OCI-LY1 (cell line): ENCODE measurements at regions not wholly inside any gene's neighbourhood (a gene's known extent, or its start where the extent isn't known, plus 50 kb on each side); places are given as distances from the start of the nearest gene placed in this dataset.

Experiments
- H2AFZ ChIP-seq: fragments of 200-600 bp; sonication (generic), shearing (Covaris generic); 2 replicates; pipeline ENCODE4 v1.6.0; 2014; ENCODE audit warnings: antibody characterized with exemption, mild to moderate bottlenecking, low read length
- H3F3A ChIP-seq: fragments of 200-600 bp; sonication (generic), shearing (Covaris generic); 2 replicates; pipeline ENCODE4 v1.6.0; 2014; ENCODE audit warnings: mild to moderate bottlenecking, antibody characterized with exemption, low read length, moderate library complexity; ENCODE audit not compliant: insufficient read depth
- H3K27ac ChIP-seq: fragments of 200-600 bp; sonication (generic); 2 replicates; pipeline ENCODE4 v1.5.1; 2014; ENCODE audit warnings: low read length, mixed run types, mild to moderate bottlenecking, low read depth; ENCODE audit not compliant: poor library complexity, severe bottlenecking
- H3K27me3 ChIP-seq: fragments of 200-600 bp; sonication (generic); 2 replicates; pipeline ENCODE4 v1.6.0; 2014; ENCODE audit warnings: antibody characterized with exemption, mild to moderate bottlenecking, low read length, moderate library complexity; ENCODE audit not compliant: insufficient read depth
- H3K36me3 ChIP-seq: fragments of 200-600 bp; sonication (generic); 2 replicates; pipeline ENCODE4 v1.6.1; 2014; ENCODE audit warnings: mild to moderate bottlenecking, antibody characterized with exemption, low read length, moderate library complexity, mixed read lengths; ENCODE audit not compliant: insufficient read depth
- H3K4me1 ChIP-seq: fragments of 200-600 bp; sonication (generic); 2 replicates; pipeline ENCODE4 v1.5.1; 2014; ENCODE audit warnings: mild to moderate bottlenecking, low read length, moderate library complexity; ENCODE audit not compliant: insufficient read depth, severe bottlenecking
- H3K4me2 ChIP-seq: fragments of 200-600 bp; sonication (generic), shearing (Covaris generic); 2 replicates; pipeline ENCODE4 v1.6.1; 2014; ENCODE audit warnings: low read length
- H3K4me3 ChIP-seq: fragments of 200-600 bp; sonication (generic); 2 replicates; pipeline ENCODE4 v1.5.1; 2014; ENCODE audit warnings: low read length, low read depth, mild to moderate bottlenecking, mixed read lengths; ENCODE audit not compliant: poor library complexity, severe bottlenecking
- H3K79me2 ChIP-seq: fragments of 200-600 bp; shearing (Covaris generic); 2 replicates; pipeline ENCODE4 v1.6.1; 2016; ENCODE audit warnings: mixed run types, low read length, mixed read lengths; ENCODE audit not compliant: insufficient read depth
- H3K9ac ChIP-seq: fragments of 200-600 bp; sonication (generic), shearing (Covaris generic); 2 replicates; pipeline ENCODE4 v1.6.1; 2014; ENCODE audit warnings: mild to moderate bottlenecking, low read length, mixed read lengths
- H3K9me2 ChIP-seq: fragments of 200-600 bp; sonication (generic), shearing (Covaris generic); 2 replicates; pipeline ENCODE4 v1.6.1; 2014; ENCODE audit warnings: low read depth, mild to moderate bottlenecking, low read length, mixed read lengths
- H3K9me3 ChIP-seq: fragments of 200-600 bp; shearing (Covaris generic); 2 replicates; pipeline ENCODE4 v1.6.1; 2014; ENCODE audit warnings: low read length, mixed read lengths
- H4K20me1 ChIP-seq: fragments of 200-600 bp; sonication (generic), shearing (Covaris generic); 2 replicates; pipeline ENCODE4 v1.6.0; 2016; ENCODE audit warnings: mild to moderate bottlenecking, low read length; ENCODE audit not compliant: insufficient read depth
- CTCF ChIP-seq: fragments of 200-600 bp; sonication (generic), shearing (Covaris generic); IDR thresholded peaks from 2 replicates; pipeline ENCODE4 v1.5.1; 2017; ENCODE audit warnings: mild to moderate bottlenecking, antibody characterized with exemption, low read length, moderate library complexity, mixed read lengths
- EZH2 ChIP-seq: fragments of 200-600 bp; sonication (generic), shearing (Covaris generic); IDR thresholded peaks from 2 replicates; pipeline ENCODE4 v1.8.0; 2017; ENCODE audit warnings: borderline replicate concordance, mixed run types, mild to moderate bottlenecking, antibody characterized with exemption, low read length, moderate library complexity, mixed read lengths

GRCh38 chr10:57715233-57715632 is 552.5 kb downstream of the IPMK start:
- H3K9ac ChIP-seq: no peak overlapping the region

GRCh38 chr10:57707300-57707658 is 560.4 kb downstream of the IPMK start:
- Histone ChIP-seq H3F3A (no peaks in the 10 kb centered on the region), H3K27ac (no peak overlapping the region), H3K4me3 (no peak overlapping the region), H3K9ac (no peak overlapping the region), H3K36me3 (no peaks in the 10 kb centered on the region), H3K79me2 (no peaks in the 10 kb centered on the region), H2AFZ (no peak overlapping the region), H3K27me3 (no peaks in the 10 kb centered on the region), H3K4me2 (no peak overlapping the region), H4K20me1 (no peaks in the 10 kb centered on the region), H3K4me1 (no peaks in the 10 kb centered on the region), H3K9me3 (no peaks in the 10 kb centered on the region), H3K9me2 (no peaks in the 10 kb centered on the region)
- TF ChIP-seq CTCF (no peak), EZH2 (no peak)

More at GRCh38 chr10:57715233-57715632, 552.5 kb downstream of the IPMK start:
- H3K36me3 ChIP-seq: no peaks in the 10 kb centered on the region
- no peaks in the 10 kb centered on the region for H3F3A ChIP-seq
- no peaks in the 10 kb centered on the region for H4K20me1 ChIP-seq
- no peaks in the 10 kb centered on the region for H3K9me3 ChIP-seq
- TF ChIP-seq EZH2: no peak
- no peak for TF ChIP-seq CTCF
- no peaks in the 10 kb centered on the region for H3K27me3 ChIP-seq
- H3K4me3 ChIP-seq: no peak overlapping the region
- H3K27ac ChIP-seq: no peak overlapping the region
- H3K4me2 ChIP-seq: no peak overlapping the region
- H3K9me2 ChIP-seq: no peaks in the 10 kb centered on the region; the same call in 1 of the 2 replicates
- H3K4me1 ChIP-seq: no peaks in the 10 kb centered on the region
- no peak overlapping the region for H2AFZ ChIP-seq
- no peaks in the 10 kb centered on the region for H3K79me2 ChIP-seq

GRCh38 chr10:57706576-57707299 is 561.0 kb downstream of the IPMK start:
- Histone ChIP-seq H3K9me2 (no peaks in the 10 kb centered on the region), H3K4me3 (no peak overlapping the region), H2AFZ (no peak overlapping the region), H3K27ac (no peak overlapping the region), H3K36me3 (no peaks in the 10 kb centered on the region), H3K4me1 (no peaks in the 10 kb centered on the region), H3K4me2 (no peak overlapping the region), H3K9ac (no peak overlapping the region), H3K27me3 (no peaks in the 10 kb centered on the region), H3F3A (no peaks in the 10 kb centered on the region), H3K79me2 (no peaks in the 10 kb centered on the region), H4K20me1 (no peaks in the 10 kb centered on the region), H3K9me3 (no peaks in the 10 kb centered on the region)
- no peak for TF ChIP-seq EZH2

- Histone ChIP-seq H3K36me3 (no peaks in the 10 kb centered on the region), H3K4me2 (no peak overlapping the region)
These were observed 561.7 kb downstream of the IPMK start for GRCh38 chr10:57706016-57706415.

More at GRCh38 chr10:57706016-57706415, 561.7 kb downstream of the IPMK start:
- H3K9me2 ChIP-seq: no peaks in the 10 kb centered on the region
- H2AFZ ChIP-seq: no peak overlapping the region
- no peaks in the 10 kb centered on the region for H4K20me1 ChIP-seq
- no peaks in the 10 kb centered on the region for H3K27me3 ChIP-seq
- no peaks in the 10 kb centered on the region for H3F3A ChIP-seq
- H3K9ac ChIP-seq: no peak overlapping the region
- no peaks in the 10 kb centered on the region for H3K4me1 ChIP-seq
- H3K79me2 ChIP-seq: no peaks in the 10 kb centered on the region
- no peaks in the 10 kb centered on the region for H3K9me3 ChIP-seq
- TF ChIP-seq EZH2 (no peak), CTCF (no peak)
- H3K27ac ChIP-seq: no peak overlapping the region
- no peak overlapping the region for H3K4me3 ChIP-seq
